ENCODE measurements at regions not wholly inside any gene's neighbourhood (a gene's known extent, or its start where the extent isn't known, plus 50 kb on each side); places are given as distances from the start of the nearest gene placed in this dataset.

DNA sequence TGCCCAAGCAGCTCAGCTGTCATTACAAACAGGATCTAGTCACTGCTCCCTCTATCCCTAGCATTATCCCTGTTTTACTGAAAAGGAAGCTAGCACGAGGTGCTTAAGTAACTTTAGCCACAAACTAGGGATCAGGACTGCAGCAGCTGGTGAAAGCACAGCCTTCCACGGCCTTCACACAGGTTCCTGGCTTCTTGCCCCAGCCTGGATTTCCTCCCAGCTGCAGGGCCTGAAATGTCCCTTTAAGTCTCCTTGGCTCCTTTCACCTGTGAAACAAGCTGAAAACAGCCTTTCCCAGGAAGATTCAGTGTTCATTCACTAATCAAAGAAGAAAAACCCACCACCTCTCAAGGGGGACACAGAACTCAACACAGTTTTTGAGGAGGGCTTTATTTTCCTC, 754.5 kb downstream of the DIAPH3 start:
- TF ChIP-seq ZNF274 (IDR thresholded peaks at IDR 0.05; ENCODE audit: low read depth, low read length) (no peak), YY1 (IDR thresholded peaks at IDR 0.05; ENCODE audit: insufficient read depth, insufficient read length) (no peak)

Data from NT2/D1 (cell line).